A549 (cell line): ENCODE measurements at regions not wholly inside any gene's neighbourhood (a gene's known extent, or its start where the extent isn't known, plus 50 kb on each side); places are given as distances from the start of the nearest gene placed in this dataset.

ENCODE experiments used
- ATAC-seq, 2 experiments: fragments of 200-7000 bp in 1 of 2; fragments of >200 bp in 1 of 2; cut with Nextera tagmentation in 1 of 2; cut with Tn5 transposase in 1 of 2; 3 replicates each; pipeline versions ENCODE4 v1.8.0 to v1.9.1; 2018 to 2020; ENCODE audit warnings: mild to moderate bottlenecking in 1 of 2, moderate library complexity in 1 of 2
- CTCF ChIA-PET: fragments of 300-600 bp; sonication (Branson Sonifier 250); formaldehyde crosslinking; extraction: SDS; loops from one replicate; lab custom pipeline; 2021; ENCODE audit warnings: antibody characterized with exemption, inconsistent platforms; lab: Yijun Ruan, JAX
- POLR2A ChIA-PET: fragments of 350-600 bp; formaldehyde crosslinking; extraction: SDS; loops from one replicate; lab custom pipeline; 2021; ENCODE audit warnings: antibody characterized with exemption, inconsistent platforms; lab: Yijun Ruan, JAX
- DNase-seq, 2 experiments: peaks; one replicate each; pipeline versions ENCODE4 v3.0.0 to v3.0.0-alpha.2; 2011 to 2016; ENCODE audit warnings: low read depth in 1 of 2, low spot score in 1 of 2
- FAIRE-seq: peaks from 2 replicates; lab custom pipeline; 2011; peaks lifted over from hg19 to GRCh38; lab: Jason Lieb, UNC
- H3K27ac ChIP-seq, 2 experiments: fragments of >200 bp; sonication (Bioruptor Twin); formaldehyde crosslinking; 3 replicates each; pipeline ENCODE4 v1.5.1; 2016 to 2017
- H3K4me1 ChIP-seq: fragments of >200 bp; sonication (Bioruptor Twin); formaldehyde crosslinking; 3 replicates; pipeline ENCODE4 v1.6.1; 2016
- H3K4me2 ChIP-seq: fragments of >200 bp; sonication (Bioruptor Twin); formaldehyde crosslinking; 3 replicates; pipeline ENCODE4 v1.6.1; 2016
- H3K4me3 ChIP-seq: fragments of >200 bp; sonication (Bioruptor Twin); formaldehyde crosslinking; 3 replicates; pipeline ENCODE4 v1.5.1; 2016
- H3K9me3 ChIP-seq: fragments of >200 bp; sonication (Bioruptor Twin); formaldehyde crosslinking; 3 replicates; pipeline ENCODE4 v1.6.1; 2016
- CHD2 ChIP-seq: fragments of 150-350 bp; IDR thresholded peaks from 2 replicates; pipeline ENCODE4 v1.6.1; 2014; ENCODE audit warnings: low read length; ENCODE audit not compliant: partially characterized antibody
- CHD4 ChIP-seq: fragments of 200-600 bp; sonication (generic); IDR thresholded peaks from 2 replicates; pipeline ENCODE4 v1.6.1; 2016; ENCODE audit warnings: antibody characterized with exemption, mild to moderate bottlenecking, borderline replicate concordance
- EP300 ChIP-seq, 2 experiments: fragments of >200 bp; sonication (Bioruptor Twin); formaldehyde crosslinking; IDR thresholded peaks; 2 replicates in 1 of 2; 3 replicates in 1 of 2; pipeline ENCODE4 v1.6.1; 2016 to 2017
- FOXS1 ChIP-seq: fragments of 250-450 bp; sonication (Bioruptor Pico); IDR thresholded peaks from 2 replicates; pipeline ENCODE4 v1.5.0; 2020; ENCODE audit warnings: mild to moderate bottlenecking, moderate library complexity
- GATA3 ChIP-seq: IDR thresholded peaks from 2 replicates; pipeline ENCODE4 v1.6.1; 2012; ENCODE audit warnings: borderline replicate concordance
- HDAC2 ChIP-seq: fragments of 200-600 bp; sonication (generic); IDR thresholded peaks from 2 replicates; pipeline ENCODE4 v1.6.1; 2016
- HOXB13 ChIP-seq: fragments of 250-450 bp; sonication (Bioruptor Pico); IDR thresholded peaks from 2 replicates; pipeline ENCODE4 v1.5.0; 2020; ENCODE audit warnings: low read depth, mild to moderate bottlenecking, moderate library complexity
- KDM5A ChIP-seq: fragments of 200-600 bp; sonication (generic); IDR thresholded peaks from 2 replicates; pipeline ENCODE4 v1.6.1; 2016; ENCODE audit warnings: antibody characterized with exemption, mild to moderate bottlenecking
- MAFK ChIP-seq: fragments of 450-650 bp; IDR thresholded peaks from 2 replicates; pipeline ENCODE4 v1.6.1; 2014; ENCODE audit not compliant: partially characterized antibody
- MYC ChIP-seq: IDR thresholded peaks from 2 replicates; pipeline ENCODE4 v1.6.1; 2012; ENCODE audit warnings: mild to moderate bottlenecking, inconsistent platforms, low read length, improper control_type of control experiment, borderline replicate concordance
- NFE2L2 ChIP-seq: fragments of 150-350 bp; conservative IDR thresholded peaks from 2 replicates; pipeline ENCODE4 v1.6.1; 2014; ENCODE audit warnings: low read length
- POLR2A ChIP-seq: IDR thresholded peaks from 2 replicates; pipeline ENCODE4 v1.6.1; 2012; ENCODE audit warnings: mild to moderate bottlenecking, low read length
- RARB ChIP-seq: fragments of 250-450 bp; sonication (Bioruptor Pico); IDR thresholded peaks from 2 replicates; pipeline ENCODE4 v1.8.0; 2021; ENCODE audit warnings: mild to moderate bottlenecking, moderate library complexity
- RCOR1 ChIP-seq: fragments of 150-350 bp; IDR thresholded peaks from 2 replicates; pipeline ENCODE4 v1.6.1; 2014; ENCODE audit warnings: antibody characterized with exemption, low read length, low read depth
- RFX5 ChIP-seq: fragments of 450-650 bp; IDR thresholded peaks from 2 replicates; pipeline ENCODE4 v1.7.1; 2014; ENCODE audit warnings: antibody characterized with exemption, mild to moderate bottlenecking, moderate library complexity
- RNF2 ChIP-seq: fragments of 200-600 bp; sonication (generic); IDR thresholded peaks from 2 replicates; pipeline ENCODE4 v1.6.1; 2016; ENCODE audit warnings: low read depth, mild to moderate bottlenecking, antibody characterized with exemption, moderate library complexity, borderline replicate concordance
- SMC3 ChIP-seq: fragments of >200 bp; sonication (Bioruptor Twin); formaldehyde crosslinking; IDR thresholded peaks from 3 replicates; pipeline ENCODE4 v1.6.1; 2018; ENCODE audit warnings: inconsistent platforms
- ZFP36 ChIP-seq: fragments of 450-650 bp; IDR thresholded peaks from 2 replicates; pipeline ENCODE4 v1.6.1; 2014; ENCODE audit warnings: borderline replicate concordance; ENCODE audit not compliant: partially characterized antibody
- ZNF302 ChIP-seq: fragments of 250-450 bp; sonication (Bioruptor Pico); IDR thresholded peaks from 2 replicates; pipeline ENCODE4 v1.9.0; 2021; ENCODE audit warnings: inconsistent platforms, mild to moderate bottlenecking, moderate library complexity
- WGBS: methylation state at CpG from one replicate; pipeline ENCODE4 v1.1.6; 2017; ENCODE audit errors: missing lambda C conversion rate; 5-methylcytosine and 5-hydroxymethylcytosine counted together
- TF ChIP-seq, protein P1 (sequence below): fragments of >200 bp; sonication (Bioruptor Twin); formaldehyde crosslinking; IDR thresholded peaks from 2 replicates; pipeline ENCODE4 v1.6.1; 2016
- TF ChIP-seq, protein P2 (sequence below): IDR thresholded peaks from 2 replicates; pipeline ENCODE4 v1.6.1; 2012; ENCODE audit warnings: low read depth, borderline replicate concordance
- TF ChIP-seq, protein P3 (sequence below): fragments of 450-650 bp; IDR thresholded peaks from 2 replicates; pipeline ENCODE4 v1.6.1; 2014; ENCODE audit warnings: antibody characterized with exemption
- TF ChIP-seq, protein P4 (sequence below): fragments of 200-600 bp; sonication (generic); IDR thresholded peaks from 2 replicates; pipeline ENCODE4 v1.6.1; 2016; ENCODE audit warnings: antibody characterized with exemption, mild to moderate bottlenecking, moderate library complexity

DNA sequence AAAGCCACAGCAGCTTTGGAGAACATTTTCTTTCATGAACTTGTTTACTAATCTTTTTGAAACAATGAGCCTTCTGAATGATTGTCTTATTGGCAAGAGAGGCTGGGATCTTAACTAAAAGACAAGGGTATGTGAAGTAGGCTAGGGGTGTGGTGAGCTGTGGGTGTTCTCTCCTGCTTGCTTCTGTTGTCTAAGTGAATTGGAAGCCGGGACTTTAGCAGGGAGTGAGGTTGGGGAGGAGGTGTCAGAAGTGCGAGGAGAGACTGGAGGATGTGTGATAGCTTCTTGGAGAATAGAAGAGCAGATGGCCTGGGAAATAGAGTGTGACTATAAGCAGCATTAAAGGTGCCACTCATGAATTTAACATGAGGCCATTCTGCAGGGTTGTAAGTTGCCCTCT, 562.8 kb downstream of the UTRN start:
- 91% methylated on average over 2 of the region's 2 CpGs for WGBS
- ATAC-seq = no peak
- FAIRE-seq = no peak

DNA sequence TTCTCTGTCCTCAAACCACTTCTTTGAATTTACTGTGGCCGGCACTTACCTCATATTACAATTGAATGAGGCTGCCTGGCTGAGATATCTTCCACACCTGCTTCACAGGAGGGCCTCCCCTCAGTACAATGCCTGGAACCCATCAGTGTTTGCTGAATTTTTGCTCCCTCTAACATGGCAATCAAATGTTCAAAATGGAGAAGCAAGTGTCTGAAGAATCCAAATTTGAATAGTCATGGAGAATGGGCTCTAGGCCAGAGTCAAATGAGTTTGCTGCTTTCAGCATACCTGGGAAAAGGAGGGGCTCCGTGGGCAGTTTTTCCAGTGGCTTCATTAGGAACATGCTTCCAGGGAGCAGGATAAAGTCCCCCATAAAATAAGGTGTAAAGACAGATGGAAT, 564.8 kb downstream of the UTRN start:
- POLR2A ChIA-PET = no interaction called here
- CTCF ChIA-PET = interaction anchor here (1.6 kb wide), 1 partner anchor 264 kb away, joined by 4 read pairs; no protein-coding TSS in a partner anchor
- no peak overlapping the region for H3K4me2 ChIP-seq

More for the DNA sequence above, 562.8 kb downstream of the UTRN start:
- CTCF ChIA-PET = no interaction called here
- DNase-seq = no peak
- no peaks in the 10 kb centered on the region for H3K9me3 ChIP-seq
- no peak overlapping the region for H3K4me2 ChIP-seq
- no peak overlapping the region for H3K4me3 ChIP-seq
- TF ChIP-seq RFX5 (no peak), KDM5A (no peak), CHD4 (no peak), POLR2A (no peak), SMC3 (no peak), NFE2L2 (no peak), CHD2 (no peak), ZNF302 (CRISPR knock-in tag) (no peak), FOXS1 (CRISPR knock-in tag) (no peak), RCOR1 (no peak), RARB (CRISPR knock-in tag) (no peak), HOXB13 (CRISPR knock-in tag) (no peak), MYC (no peak), MAFK (no peak)
- TF ChIP-seq, protein P1, sequence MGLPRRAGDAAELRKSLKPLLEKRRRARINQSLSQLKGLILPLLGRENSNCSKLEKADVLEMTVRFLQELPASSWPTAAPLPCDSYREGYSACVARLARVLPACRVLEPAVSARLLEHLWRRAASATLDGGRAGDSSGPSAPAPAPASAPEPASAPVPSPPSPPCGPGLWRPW = no peak
- TF ChIP-seq, protein P2, sequence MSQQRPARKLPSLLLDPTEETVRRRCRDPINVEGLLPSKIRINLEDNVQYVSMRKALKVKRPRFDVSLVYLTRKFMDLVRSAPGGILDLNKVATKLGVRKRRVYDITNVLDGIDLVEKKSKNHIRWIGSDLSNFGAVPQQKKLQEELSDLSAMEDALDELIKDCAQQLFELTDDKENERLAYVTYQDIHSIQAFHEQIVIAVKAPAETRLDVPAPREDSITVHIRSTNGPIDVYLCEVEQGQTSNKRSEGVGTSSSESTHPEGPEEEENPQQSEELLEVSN = no peak
- TF ChIP-seq, protein P3, sequence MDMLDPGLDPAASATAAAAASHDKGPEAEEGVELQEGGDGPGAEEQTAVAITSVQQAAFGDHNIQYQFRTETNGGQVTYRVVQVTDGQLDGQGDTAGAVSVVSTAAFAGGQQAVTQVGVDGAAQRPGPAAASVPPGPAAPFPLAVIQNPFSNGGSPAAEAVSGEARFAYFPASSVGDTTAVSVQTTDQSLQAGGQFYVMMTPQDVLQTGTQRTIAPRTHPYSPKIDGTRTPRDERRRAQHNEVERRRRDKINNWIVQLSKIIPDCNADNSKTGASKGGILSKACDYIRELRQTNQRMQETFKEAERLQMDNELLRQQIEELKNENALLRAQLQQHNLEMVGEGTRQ = no peak
- TF ChIP-seq, all 56 proteins: peak for 0
- Histone ChIP-seq H3K27ac (no peak overlapping the region), H3K4me1 (no peaks in the 10 kb centered on the region)
- POLR2A ChIA-PET = no interaction called here

More for the DNA sequence above, 564.8 kb downstream of the UTRN start:
- H3K4me3 ChIP-seq = no peak overlapping the region
- ATAC-seq = no peak
- TF ChIP-seq RNF2 (no peak), EP300 (IDR thresholded peaks at IDR 0.05) (no peak), RARB (CRISPR knock-in tag) (no peak), ZNF302 (CRISPR knock-in tag) (no peak), GATA3 (no peak), RCOR1 (no peak), ZFP36 (no peak), CHD4 (no peak), NFE2L2 (no peak), POLR2A (no peak), HOXB13 (CRISPR knock-in tag) (no peak), HDAC2 (no peak)
- TF ChIP-seq, protein P1 = no peak
- TF ChIP-seq, protein P2 = no peak
- TF ChIP-seq, protein P4, sequence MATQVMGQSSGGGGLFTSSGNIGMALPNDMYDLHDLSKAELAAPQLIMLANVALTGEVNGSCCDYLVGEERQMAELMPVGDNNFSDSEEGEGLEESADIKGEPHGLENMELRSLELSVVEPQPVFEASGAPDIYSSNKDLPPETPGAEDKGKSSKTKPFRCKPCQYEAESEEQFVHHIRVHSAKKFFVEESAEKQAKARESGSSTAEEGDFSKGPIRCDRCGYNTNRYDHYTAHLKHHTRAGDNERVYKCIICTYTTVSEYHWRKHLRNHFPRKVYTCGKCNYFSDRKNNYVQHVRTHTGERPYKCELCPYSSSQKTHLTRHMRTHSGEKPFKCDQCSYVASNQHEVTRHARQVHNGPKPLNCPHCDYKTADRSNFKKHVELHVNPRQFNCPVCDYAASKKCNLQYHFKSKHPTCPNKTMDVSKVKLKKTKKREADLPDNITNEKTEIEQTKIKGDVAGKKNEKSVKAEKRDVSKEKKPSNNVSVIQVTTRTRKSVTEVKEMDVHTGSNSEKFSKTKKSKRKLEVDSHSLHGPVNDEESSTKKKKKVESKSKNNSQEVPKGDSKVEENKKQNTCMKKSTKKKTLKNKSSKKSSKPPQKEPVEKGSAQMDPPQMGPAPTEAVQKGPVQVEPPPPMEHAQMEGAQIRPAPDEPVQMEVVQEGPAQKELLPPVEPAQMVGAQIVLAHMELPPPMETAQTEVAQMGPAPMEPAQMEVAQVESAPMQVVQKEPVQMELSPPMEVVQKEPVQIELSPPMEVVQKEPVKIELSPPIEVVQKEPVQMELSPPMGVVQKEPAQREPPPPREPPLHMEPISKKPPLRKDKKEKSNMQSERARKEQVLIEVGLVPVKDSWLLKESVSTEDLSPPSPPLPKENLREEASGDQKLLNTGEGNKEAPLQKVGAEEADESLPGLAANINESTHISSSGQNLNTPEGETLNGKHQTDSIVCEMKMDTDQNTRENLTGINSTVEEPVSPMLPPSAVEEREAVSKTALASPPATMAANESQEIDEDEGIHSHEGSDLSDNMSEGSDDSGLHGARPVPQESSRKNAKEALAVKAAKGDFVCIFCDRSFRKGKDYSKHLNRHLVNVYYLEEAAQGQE = no peak
- FAIRE-seq = no peak
- H3K9me3 ChIP-seq = no peaks in the 10 kb centered on the region
- WGBS = 93% methylated on average over 2 of the region's 2 CpGs
- no peaks in the 10 kb centered on the region for H3K4me1 ChIP-seq
- DNase-seq = no peak
- H3K27ac ChIP-seq = no peak overlapping the region
